CD4-positive, alpha-beta T cell (primary cell): ENCODE measurements at regions not wholly inside any gene's neighbourhood (a gene's known extent, or its start where the extent isn't known, plus 50 kb on each side); places are given as distances from the start of the nearest gene placed in this dataset.

ENCODE experiments used
- ATAC-seq: fragments of 200-7000 bp; cut with Tn5 transposase; one replicate; pipeline ENCODE4 v1.10.0; 2022; ENCODE audit warnings: mild to moderate bottlenecking; ENCODE audit not compliant: poor library complexity
- CTCF ChIA-PET: fragments of 350-600 bp; sonication (Branson Sonifier 250); formaldehyde crosslinking; loops from one replicate; lab custom pipeline; 2021; ENCODE audit warnings: antibody characterized with exemption, inconsistent platforms; lab: Charles Lee
- POLR2A ChIA-PET: fragments of 350-600 bp; sonication (Branson Sonifier 250); formaldehyde crosslinking; loops from one replicate; lab custom pipeline; 2021; ENCODE audit warnings: antibody characterized with exemption, inconsistent platforms; lab: Charles Lee
- DNase-seq, 14 experiments: peaks; one replicate each; pipeline ENCODE4 v3.0.0-alpha.2; 2013 to 2020; ENCODE audit warnings: mixed read lengths in 2 of 14
- H3K27ac ChIP-seq, 2 donors: one replicate each; pipeline versions ENCODE4 v1.5.1 to v1.7.0; 2013; ENCODE audit warnings: low read length in 2 of 2, low read depth in 1 of 2, mild to moderate bottlenecking in 1 of 2
- H3K27me3 ChIP-seq, 2 experiments: 1 replicate in 1 of 2; 2 replicates in 1 of 2; pipeline versions ENCODE4 v1.6.1 to v1.7.0; 2013; ENCODE audit warnings: low read length in 2 of 2, control low read depth in 1 of 2, mild to moderate bottlenecking in 1 of 2, moderate library complexity in 1 of 2; ENCODE audit not compliant: insufficient read depth in 2 of 2, control insufficient read depth in 1 of 2
- H3K36me3 ChIP-seq: one replicate; pipeline ENCODE4 v1.6.1; 2013; ENCODE audit warnings: low read length, control low read depth; ENCODE audit not compliant: insufficient read depth
- H3K4me1 ChIP-seq: one replicate; pipeline ENCODE4 v1.6.1; 2013; ENCODE audit warnings: low read length, control low read depth; ENCODE audit not compliant: insufficient read depth
- H3K4me3 ChIP-seq: one replicate; pipeline ENCODE4 v1.5.1; 2013; ENCODE audit warnings: mild to moderate bottlenecking, low read length, moderate library complexity
- H3K9me3 ChIP-seq, 2 experiments: 1 replicate in 1 of 2; 2 replicates in 1 of 2; pipeline versions ENCODE4 v1.6.1 to v1.7.0; 2013; ENCODE audit warnings: low read length in 2 of 2, mild to moderate bottlenecking in 2 of 2, control low read depth in 1 of 2, moderate library complexity in 1 of 2; ENCODE audit not compliant: control insufficient read depth in 1 of 2, insufficient read depth in 1 of 2
- H3K27ac Mint-ChIP-seq: one replicate; pipeline ENCODE4 v1.8.0; 2020; ENCODE audit warnings: mixed read lengths
- H3K27me3 Mint-ChIP-seq: one replicate; pipeline ENCODE4 v1.8.0; 2021; ENCODE audit warnings: mixed read lengths
- H3K36me3 Mint-ChIP-seq: one replicate; pipeline ENCODE4 v1.8.0; 2021; ENCODE audit warnings: low read depth, mixed read lengths
- H3K4me1 Mint-ChIP-seq: one replicate; pipeline ENCODE4 v1.8.0; 2021; ENCODE audit warnings: low read depth, mixed read lengths
- H3K4me3 Mint-ChIP-seq: one replicate; pipeline ENCODE4 v1.8.0; 2020; ENCODE audit warnings: mild to moderate bottlenecking, mixed read lengths
- H3K9me3 Mint-ChIP-seq: one replicate; pipeline ENCODE4 v1.8.0; 2020; ENCODE audit warnings: mixed read lengths
- intact Hi-C, 2 experiments: fragments of 100-400 bp; cut with DNase I in 1 of 2; cut with micrococcal nuclease in 1 of 2; formaldehyde crosslinking; loops; one replicate each; pipeline versions ENCODE4 v1.15.1 to v1.9.0; 2023 to 2025; cut with DNase I, micrococcal nuclease
- TF ChIP-seq, protein P1 (sequence below): fragments of 200-600 bp; IDR thresholded peaks from one replicate; pipeline ENCODE4 v1.8.0; 2022; ENCODE audit warnings: antibody characterized with exemption, mild to moderate bottlenecking

DNA sequence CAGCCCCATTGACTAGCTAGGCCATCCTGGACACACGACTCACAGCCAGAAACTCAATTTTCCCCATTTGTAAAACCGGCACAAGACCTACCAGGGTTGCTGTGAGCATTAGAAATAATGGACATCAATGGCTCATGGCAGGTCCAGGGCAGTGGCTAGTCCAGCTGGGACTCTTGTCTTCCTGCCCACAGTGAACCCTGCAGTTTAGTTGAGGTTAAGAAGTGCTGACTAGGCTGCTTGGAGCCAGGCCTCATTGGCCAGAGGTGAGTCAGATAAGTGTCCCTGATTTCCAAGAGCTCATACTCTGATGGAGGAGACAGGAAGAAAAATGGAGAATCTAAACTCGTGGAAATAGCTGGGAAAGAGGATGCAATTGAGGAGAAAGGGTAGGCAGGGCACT is 123.4 kb upstream of the ZNF92 start:
- Mint-ChIP-seq H3K27ac (no peak overlapping the region), H3K9me3 (no peaks in the 10 kb centered on the region), H3K36me3 (no peaks in the 10 kb centered on the region), H3K27me3 (peaks cover 35% of the 10 kb centered on the region), H3K4me1 (no peaks in the 10 kb centered on the region), H3K4me3 (peak overlapping the region; percentile 62)
- Histone ChIP-seq H3K9me3 (no peaks in the 10 kb centered on the region), H3K27me3 (peaks cover 6 to 8% of the 10 kb centered on the region in 2 experiments), H3K36me3 (no peaks in the 10 kb centered on the region), H3K4me1 (peaks cover 5% of the 10 kb centered on the region), H3K27ac (no peak overlapping the region), H3K4me3 (no peak overlapping the region)
- no peak for ATAC-seq
- POLR2A ChIA-PET = no interaction called here
- intact Hi-C loops = no loop called here
- no peak for DNase-seq
- CTCF ChIA-PET = no interaction called here
- TF ChIP-seq, protein P1, sequence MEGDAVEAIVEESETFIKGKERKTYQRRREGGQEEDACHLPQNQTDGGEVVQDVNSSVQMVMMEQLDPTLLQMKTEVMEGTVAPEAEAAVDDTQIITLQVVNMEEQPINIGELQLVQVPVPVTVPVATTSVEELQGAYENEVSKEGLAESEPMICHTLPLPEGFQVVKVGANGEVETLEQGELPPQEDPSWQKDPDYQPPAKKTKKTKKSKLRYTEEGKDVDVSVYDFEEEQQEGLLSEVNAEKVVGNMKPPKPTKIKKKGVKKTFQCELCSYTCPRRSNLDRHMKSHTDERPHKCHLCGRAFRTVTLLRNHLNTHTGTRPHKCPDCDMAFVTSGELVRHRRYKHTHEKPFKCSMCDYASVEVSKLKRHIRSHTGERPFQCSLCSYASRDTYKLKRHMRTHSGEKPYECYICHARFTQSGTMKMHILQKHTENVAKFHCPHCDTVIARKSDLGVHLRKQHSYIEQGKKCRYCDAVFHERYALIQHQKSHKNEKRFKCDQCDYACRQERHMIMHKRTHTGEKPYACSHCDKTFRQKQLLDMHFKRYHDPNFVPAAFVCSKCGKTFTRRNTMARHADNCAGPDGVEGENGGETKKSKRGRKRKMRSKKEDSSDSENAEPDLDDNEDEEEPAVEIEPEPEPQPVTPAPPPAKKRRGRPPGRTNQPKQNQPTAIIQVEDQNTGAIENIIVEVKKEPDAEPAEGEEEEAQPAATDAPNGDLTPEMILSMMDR = no peak

- Mint-ChIP-seq H3K36me3 (no peaks in the 10 kb centered on the region), H3K4me1 (no peaks in the 10 kb centered on the region), H3K27me3 (peaks cover 47% of the 10 kb centered on the region), H3K27ac (no peak overlapping the region), H3K4me3 (no peak overlapping the region), H3K9me3 (no peaks in the 10 kb centered on the region)
- Histone ChIP-seq H3K27me3 (peaks cover 6 to 8% of the 10 kb centered on the region in 2 experiments), H3K9me3 (no peaks in the 10 kb centered on the region), H3K27ac (no peak overlapping the region), H3K4me3 (no peak overlapping the region), H3K4me1 (peaks cover 3% of the 10 kb centered on the region), H3K36me3 (no peaks in the 10 kb centered on the region)
- ChIA-PET POLR2A (no interaction called here), CTCF (no interaction called here)
- TF ChIP-seq, protein P1 = no peak
- intact Hi-C loops = no loop called here
- ATAC-seq (no peak), DNase-seq (no peak)
Measured at GRCh38 chr7:65247491-65247890, 126.2 kb upstream of the ZNF92 start.

- H3K27me3 Mint-ChIP-seq = peaks cover 56% of the 10 kb centered on the region
- Histone ChIP-seq H3K36me3 (no peaks in the 10 kb centered on the region), H3K27me3 (peaks cover 9 to 28% of the 10 kb centered on the region in 2 experiments), H3K4me3 (peak overlapping the region; percentile 43), H3K4me1 (peaks cover 11% of the 10 kb centered on the region), H3K27ac (no peak overlapping the region), H3K9me3 (peaks cover 0 to 14% of the 10 kb centered on the region in 2 experiments)
- ChIA-PET CTCF (no interaction called here), POLR2A (no interaction called here)
- no peak overlapping the region for H3K27ac Mint-ChIP-seq
- TF ChIP-seq, protein P1 = no peak
- H3K36me3 Mint-ChIP-seq = no peaks in the 10 kb centered on the region
- no peak overlapping the region for H3K4me3 Mint-ChIP-seq
- no peaks in the 10 kb centered on the region for H3K9me3 Mint-ChIP-seq
- ATAC-seq = no peak
- no peaks in the 10 kb centered on the region for H3K4me1 Mint-ChIP-seq
- intact Hi-C loops = no loop called here
- DNase-seq = no peak
Measured at GRCh38 chr7:65239707-65240352, 133.8 kb upstream of the ZNF92 start.
